Astrocyte (in vitro differentiated cells and primary cell): ENCODE measurements at regions not wholly inside any gene's neighbourhood (a gene's known extent, or its start where the extent isn't known, plus 50 kb on each side); places are given as distances from the start of the nearest gene placed in this dataset.

Source experiments
- EZH2 ChIP-seq: IDR thresholded peaks from 2 replicates; pipeline ENCODE4 v1.6.1; 2012; ENCODE audit warnings: mild to moderate bottlenecking, low read length, inconsistent platforms; ENCODE audit not compliant: insufficient read depth
- TF ChIP-seq, protein P1 (sequence below): IDR thresholded peaks from 2 replicates; pipeline ENCODE4 v1.5.1; 2011; ENCODE audit warnings: low read depth, mild to moderate bottlenecking, inconsistent platforms, low read length, moderate library complexity; ENCODE audit not compliant: insufficient read depth

DNA sequence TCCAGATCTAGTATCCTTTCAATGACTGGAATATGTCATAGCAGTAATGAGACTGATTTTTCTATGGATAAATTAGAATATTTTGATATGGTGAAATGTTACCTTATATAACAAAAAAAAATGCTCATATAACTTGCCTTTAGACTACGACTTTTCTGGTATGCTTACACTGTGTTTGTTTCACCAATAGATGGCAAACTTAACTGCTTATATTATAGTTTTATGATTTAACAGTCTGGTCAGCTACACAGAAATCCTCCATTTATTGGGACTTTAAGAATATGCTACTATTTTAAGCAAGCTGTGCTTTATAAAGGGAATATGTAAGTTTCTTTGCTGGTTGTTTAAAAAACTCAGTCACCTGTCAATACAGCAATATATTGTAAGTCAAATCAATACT lies 205.6 kb downstream of the VGLL3 start:
- TF ChIP-seq, protein P1, sequence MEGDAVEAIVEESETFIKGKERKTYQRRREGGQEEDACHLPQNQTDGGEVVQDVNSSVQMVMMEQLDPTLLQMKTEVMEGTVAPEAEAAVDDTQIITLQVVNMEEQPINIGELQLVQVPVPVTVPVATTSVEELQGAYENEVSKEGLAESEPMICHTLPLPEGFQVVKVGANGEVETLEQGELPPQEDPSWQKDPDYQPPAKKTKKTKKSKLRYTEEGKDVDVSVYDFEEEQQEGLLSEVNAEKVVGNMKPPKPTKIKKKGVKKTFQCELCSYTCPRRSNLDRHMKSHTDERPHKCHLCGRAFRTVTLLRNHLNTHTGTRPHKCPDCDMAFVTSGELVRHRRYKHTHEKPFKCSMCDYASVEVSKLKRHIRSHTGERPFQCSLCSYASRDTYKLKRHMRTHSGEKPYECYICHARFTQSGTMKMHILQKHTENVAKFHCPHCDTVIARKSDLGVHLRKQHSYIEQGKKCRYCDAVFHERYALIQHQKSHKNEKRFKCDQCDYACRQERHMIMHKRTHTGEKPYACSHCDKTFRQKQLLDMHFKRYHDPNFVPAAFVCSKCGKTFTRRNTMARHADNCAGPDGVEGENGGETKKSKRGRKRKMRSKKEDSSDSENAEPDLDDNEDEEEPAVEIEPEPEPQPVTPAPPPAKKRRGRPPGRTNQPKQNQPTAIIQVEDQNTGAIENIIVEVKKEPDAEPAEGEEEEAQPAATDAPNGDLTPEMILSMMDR, result peak; percentile 26
- TF ChIP-seq EZH2, result no peak
